ENCODE measurements at regions not wholly inside any gene's neighbourhood (a gene's known extent, or its start where the extent isn't known, plus 50 kb on each side); places are given as distances from the start of the nearest gene placed in this dataset.

GRCh38 chr21:14722841-14723483 lies 176.8 kb upstream of the SAMSN1 start:
- Histone ChIP-seq H3K27me3 (no peaks in the 10 kb centered on the region), H3K79me2 (no peaks in the 10 kb centered on the region), H3K4me1 (ENCODE audit: insufficient read depth) (no peaks in the 10 kb centered on the region), H3K27ac (no peak overlapping the region), H4K20me1 (ENCODE audit: insufficient read depth, poor library complexity, severe bottlenecking) (no peaks in the 10 kb centered on the region), H3K9me3 (ENCODE audit: low read depth) (no peaks in the 10 kb centered on the region), H3K4me3 (no peak overlapping the region), H2AFZ (no peak overlapping the region), H3K9me2 (replicated peaks; ENCODE audit: insufficient read depth) (no peaks in the 10 kb centered on the region), H3K36me3 (replicated peaks; ENCODE audit: insufficient read depth, low read depth) (no peaks in the 10 kb centered on the region), H3K4me2 (no peak overlapping the region)
- 77% methylated on average over 6 of the region's 6 CpGs for WGBS (ENCODE audit: low lambda C conversion rate, missing lambda C conversion rate)
- TF ChIP-seq EZH2 (IDR thresholded peaks at IDR 0.05; ENCODE audit: borderline replicate concordance): no peak
- TF ChIP-seq, protein P1, sequence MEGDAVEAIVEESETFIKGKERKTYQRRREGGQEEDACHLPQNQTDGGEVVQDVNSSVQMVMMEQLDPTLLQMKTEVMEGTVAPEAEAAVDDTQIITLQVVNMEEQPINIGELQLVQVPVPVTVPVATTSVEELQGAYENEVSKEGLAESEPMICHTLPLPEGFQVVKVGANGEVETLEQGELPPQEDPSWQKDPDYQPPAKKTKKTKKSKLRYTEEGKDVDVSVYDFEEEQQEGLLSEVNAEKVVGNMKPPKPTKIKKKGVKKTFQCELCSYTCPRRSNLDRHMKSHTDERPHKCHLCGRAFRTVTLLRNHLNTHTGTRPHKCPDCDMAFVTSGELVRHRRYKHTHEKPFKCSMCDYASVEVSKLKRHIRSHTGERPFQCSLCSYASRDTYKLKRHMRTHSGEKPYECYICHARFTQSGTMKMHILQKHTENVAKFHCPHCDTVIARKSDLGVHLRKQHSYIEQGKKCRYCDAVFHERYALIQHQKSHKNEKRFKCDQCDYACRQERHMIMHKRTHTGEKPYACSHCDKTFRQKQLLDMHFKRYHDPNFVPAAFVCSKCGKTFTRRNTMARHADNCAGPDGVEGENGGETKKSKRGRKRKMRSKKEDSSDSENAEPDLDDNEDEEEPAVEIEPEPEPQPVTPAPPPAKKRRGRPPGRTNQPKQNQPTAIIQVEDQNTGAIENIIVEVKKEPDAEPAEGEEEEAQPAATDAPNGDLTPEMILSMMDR (IDR thresholded peaks at IDR 0.05; ENCODE audit: poor library complexity): no peak
- TF ChIP-seq EZH2phosphoT487 (IDR thresholded peaks at IDR 0.05; ENCODE audit: low read depth, severe bottlenecking, unreplicated experiment): no peak
- no peak for DNase-seq (ENCODE audit: low spot score)

DNA sequence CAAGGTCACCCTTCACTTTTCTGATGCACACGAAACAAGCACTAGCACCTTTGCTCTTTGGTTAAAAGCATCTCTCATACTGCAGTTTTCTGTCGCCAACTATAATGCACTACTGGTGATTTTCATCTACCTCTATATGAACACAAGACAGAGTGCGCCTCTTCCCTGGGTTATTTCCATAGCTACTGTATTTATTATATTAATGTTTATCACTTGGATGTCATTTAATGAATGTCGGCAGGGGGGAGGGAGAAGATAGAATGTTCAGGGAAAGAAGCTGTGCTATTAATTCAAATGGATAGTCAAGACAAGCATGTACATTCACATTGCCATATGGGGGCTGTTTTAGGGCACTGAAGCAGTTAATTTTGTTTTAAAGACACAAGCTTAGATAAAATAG lies 174.1 kb upstream of the SAMSN1 start:
- 78% methylated on average over 4 of the region's 4 CpGs for WGBS (ENCODE audit: low lambda C conversion rate, missing lambda C conversion rate)
- TF ChIP-seq EZH2 (IDR thresholded peaks at IDR 0.05; ENCODE audit: borderline replicate concordance) (no peak), EZH2phosphoT487 (IDR thresholded peaks at IDR 0.05; ENCODE audit: low read depth, severe bottlenecking, unreplicated experiment) (no peak)
- TF ChIP-seq, protein P1 (IDR thresholded peaks at IDR 0.05; ENCODE audit: poor library complexity): no peak
- no peaks in the 10 kb centered on the region for H3K4me1 ChIP-seq (ENCODE audit: insufficient read depth)
- no peaks in the 10 kb centered on the region for H4K20me1 ChIP-seq (ENCODE audit: insufficient read depth, poor library complexity, severe bottlenecking)
- H3K4me3 ChIP-seq: no peak overlapping the region
- H3K4me2 ChIP-seq: no peak overlapping the region
- no peak for DNase-seq (ENCODE audit: low spot score)
- H3K36me3 ChIP-seq (replicated peaks; ENCODE audit: insufficient read depth, low read depth): no peaks in the 10 kb centered on the region
- no peaks in the 10 kb centered on the region for H3K27me3 ChIP-seq
- H3K9me2 ChIP-seq (replicated peaks; ENCODE audit: insufficient read depth): no peaks in the 10 kb centered on the region
- H3K79me2 ChIP-seq: no peaks in the 10 kb centered on the region
- no peaks in the 10 kb centered on the region for H3K9me3 ChIP-seq (ENCODE audit: low read depth)
- no peak overlapping the region for H2AFZ ChIP-seq
- H3K27ac ChIP-seq: no peak overlapping the region

- no peak for DNase-seq (ENCODE audit: low spot score)
- no peak overlapping the region for H3K4me3 ChIP-seq
- 62% methylated on average over 6 of the region's 6 CpGs for WGBS (ENCODE audit: low lambda C conversion rate, missing lambda C conversion rate)
- H2AFZ ChIP-seq: no peak overlapping the region
- no peaks in the 10 kb centered on the region for H3K27me3 ChIP-seq
- H3K4me2 ChIP-seq: no peak overlapping the region
- TF ChIP-seq EZH2phosphoT487 (IDR thresholded peaks at IDR 0.05; ENCODE audit: low read depth, severe bottlenecking, unreplicated experiment): no peak
- no peak for TF ChIP-seq EZH2 (IDR thresholded peaks at IDR 0.05; ENCODE audit: borderline replicate concordance)
- H3K4me1 ChIP-seq (ENCODE audit: insufficient read depth): no peaks in the 10 kb centered on the region
- H3K27ac ChIP-seq: no peak overlapping the region
- no peaks in the 10 kb centered on the region for H4K20me1 ChIP-seq (ENCODE audit: insufficient read depth, poor library complexity, severe bottlenecking)
- no peaks in the 10 kb centered on the region for H3K9me2 ChIP-seq (replicated peaks; ENCODE audit: insufficient read depth)
- no peaks in the 10 kb centered on the region for H3K36me3 ChIP-seq (replicated peaks; ENCODE audit: insufficient read depth, low read depth)
- no peaks in the 10 kb centered on the region for H3K79me2 ChIP-seq
- H3K9me3 ChIP-seq (ENCODE audit: low read depth): no peaks in the 10 kb centered on the region
These were observed 172.8 kb upstream of the SAMSN1 start for GRCh38 chr21:14718951-14719350.

DNA sequence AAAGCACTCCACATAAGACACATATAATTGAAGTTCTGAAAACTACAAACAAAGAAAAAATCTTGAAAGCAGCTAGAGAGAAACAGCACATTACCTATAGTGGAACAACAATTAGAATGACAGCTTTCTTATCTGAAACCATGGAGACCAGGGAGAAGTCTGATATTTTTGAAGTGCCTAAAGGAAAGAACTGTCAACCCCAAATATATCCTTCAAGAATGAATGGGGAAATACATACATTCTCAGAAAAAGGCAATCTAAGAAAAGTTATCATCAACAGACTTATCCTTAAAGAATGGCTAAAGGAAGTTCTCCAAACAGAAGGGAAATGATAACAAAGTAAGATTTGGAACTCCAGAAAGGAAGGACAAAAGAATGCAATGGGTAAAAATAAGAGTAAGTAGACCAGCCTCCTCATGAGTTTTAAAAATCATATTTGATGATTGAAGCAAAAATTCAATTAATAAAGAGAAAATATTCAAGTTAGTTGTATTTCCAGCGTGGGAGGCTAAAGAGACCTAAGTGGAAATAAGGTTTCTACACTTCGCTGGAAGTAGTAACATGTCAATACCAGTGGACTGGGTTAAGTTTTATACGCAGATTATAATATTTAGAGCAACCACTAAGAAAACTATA lies 170.8 kb upstream of the SAMSN1 start:
- H4K20me1 ChIP-seq (ENCODE audit: insufficient read depth, poor library complexity, severe bottlenecking): no peaks in the 10 kb centered on the region

More for the DNA sequence above, 170.8 kb upstream of the SAMSN1 start:
- Histone ChIP-seq H3K27me3 (no peaks in the 10 kb centered on the region), H3K9me2 (replicated peaks; ENCODE audit: insufficient read depth) (no peaks in the 10 kb centered on the region), H3K4me3 (no peak overlapping the region), H2AFZ (no peak overlapping the region), H3K27ac (no peak overlapping the region), H3K4me2 (no peak overlapping the region), H3K79me2 (no peaks in the 10 kb centered on the region), H3K9me3 (ENCODE audit: low read depth) (peaks cover 2% of the 10 kb centered on the region), H3K36me3 (replicated peaks; ENCODE audit: insufficient read depth, low read depth) (no peaks in the 10 kb centered on the region), H3K4me1 (ENCODE audit: insufficient read depth) (no peaks in the 10 kb centered on the region)
- DNase-seq (ENCODE audit: low spot score): no peak
- 94% methylated on average over 3 of the region's 3 CpGs for WGBS (ENCODE audit: low lambda C conversion rate, missing lambda C conversion rate)
- TF ChIP-seq EZH2 (IDR thresholded peaks at IDR 0.05; ENCODE audit: borderline replicate concordance): no peak
- no peak for TF ChIP-seq EZH2phosphoT487 (IDR thresholded peaks at IDR 0.05; ENCODE audit: low read depth, severe bottlenecking, unreplicated experiment)
- TF ChIP-seq, protein P1 (IDR thresholded peaks at IDR 0.05; ENCODE audit: poor library complexity): no peak

Data from hepatocyte (in vitro differentiated cells).